ENCODE measurements at regions not wholly inside any gene's neighbourhood (a gene's known extent, or its start where the extent isn't known, plus 50 kb on each side); places are given as distances from the start of the nearest gene placed in this dataset.
A peak's percentile ranks its signal among the peaks of the same experiment; 100 is the strongest.

- DNase-seq (ENCODE audit: low spot score): no peak
Observed at GRCh38 chr1:200354243-200354642, 55.6 kb downstream of the ZNF281 start.

- no peak for DNase-seq (ENCODE audit: low spot score)
Observed at GRCh38 chr1:200353232-200353631, 56.6 kb downstream of the ZNF281 start.

GRCh38 chr1:200351826-200352549, 57.8 kb downstream of the ZNF281 start:
- peak; percentile 26 for DNase-seq (ENCODE audit: low spot score)

GRCh38 chr1:200351425-200351824, 58.4 kb downstream of the ZNF281 start:
- no peak for DNase-seq (ENCODE audit: low spot score)

GRCh38 chr1:200346700-200347099, 63.1 kb downstream of the ZNF281 start:
- DNase-seq (ENCODE audit: low spot score): no peak

GRCh38 chr1:200345520-200345919, 64.3 kb downstream of the ZNF281 start:
- DNase-seq (ENCODE audit: low spot score): no peak

GRCh38 chr1:200343874-200344273, 66.0 kb downstream of the ZNF281 start:
- no peak for DNase-seq (ENCODE audit: low spot score)

- no peak for DNase-seq (ENCODE audit: low spot score)
Observed at GRCh38 chr1:200342511-200343311, 67.1 kb downstream of the ZNF281 start.

- DNase-seq (ENCODE audit: low spot score): no peak
Observed at GRCh38 chr1:200338451-200338850, 71.4 kb downstream of the ZNF281 start.

GRCh38 chr1:200337831-200338230, 72.0 kb downstream of the ZNF281 start:
- no peak for DNase-seq (ENCODE audit: low spot score)

- no peak for DNase-seq (ENCODE audit: low spot score)
Observed at GRCh38 chr1:200337410-200337809, 72.4 kb downstream of the ZNF281 start.

GRCh38 chr1:200336901-200337391, 72.9 kb downstream of the ZNF281 start:
- DNase-seq (ENCODE audit: low spot score): no peak

GRCh38 chr1:200336101-200336845, 73.6 kb downstream of the ZNF281 start:
- DNase-seq (ENCODE audit: low spot score): no peak

GRCh38 chr1:200334661-200335256, 75.1 kb downstream of the ZNF281 start:
- no peak for DNase-seq (ENCODE audit: low spot score)

- DNase-seq (ENCODE audit: low spot score): no peak
Observed at GRCh38 chr1:200333329-200333728, 76.5 kb downstream of the ZNF281 start.

- no peak for DNase-seq (ENCODE audit: low spot score)
Observed at GRCh38 chr1:200332716-200333115, 77.1 kb downstream of the ZNF281 start.

GRCh38 chr1:200330741-200331428, 79.0 kb downstream of the ZNF281 start:
- no peak for DNase-seq (ENCODE audit: low spot score)

- DNase-seq (ENCODE audit: low spot score): no peak
Observed at GRCh38 chr1:200329208-200329882, 80.5 kb downstream of the ZNF281 start.

GRCh38 chr1:200328379-200328778, 81.5 kb downstream of the ZNF281 start:
- DNase-seq (ENCODE audit: low spot score): no peak

- DNase-seq (ENCODE audit: low spot score): no peak
Observed at GRCh38 chr1:200323856-200324400, 85.9 kb downstream of the ZNF281 start.

- no peak for DNase-seq (ENCODE audit: low spot score)
Observed at GRCh38 chr1:200319148-200319547, 90.7 kb downstream of the ZNF281 start.
